ENCODE measurements at regions not wholly inside any gene's neighbourhood (a gene's known extent, or its start where the extent isn't known, plus 50 kb on each side); places are given as distances from the start of the nearest gene placed in this dataset.

- no peak for TF ChIP-seq CTCF (IDR thresholded peaks at IDR 0.05)
- Mint-ChIP-seq H3K27ac (no peak overlapping the region), H3K4me1 (no peaks in the 10 kb centered on the region), H3K9me3 (no peaks in the 10 kb centered on the region), H3K36me3 (ENCODE audit: low read depth) (no peaks in the 10 kb centered on the region), H3K27me3 (ENCODE audit: low read depth, poor library complexity) (no peaks in the 10 kb centered on the region), H3K4me3 (no peak overlapping the region)
- no peak for DNase-seq
These were observed 1092.8 kb downstream of the PCDH9 start for GRCh38 chr13:66137384-66137783.

GRCh38 chr13:66128692-66129269, 1101.4 kb downstream of the PCDH9 start:
- Mint-ChIP-seq H3K27ac (no peak overlapping the region), H3K36me3 (ENCODE audit: low read depth) (no peaks in the 10 kb centered on the region), H3K4me1 (no peaks in the 10 kb centered on the region), H3K4me3 (no peak overlapping the region), H3K9me3 (no peaks in the 10 kb centered on the region), H3K27me3 (ENCODE audit: low read depth, poor library complexity) (no peaks in the 10 kb centered on the region)
- no peak for DNase-seq
- no peak for TF ChIP-seq CTCF (IDR thresholded peaks at IDR 0.05)

- no peak for DNase-seq
- Mint-ChIP-seq H3K4me1 (no peaks in the 10 kb centered on the region), H3K4me3 (no peak overlapping the region), H3K9me3 (no peaks in the 10 kb centered on the region), H3K27me3 (ENCODE audit: low read depth, poor library complexity) (no peaks in the 10 kb centered on the region), H3K36me3 (ENCODE audit: low read depth) (no peaks in the 10 kb centered on the region), H3K27ac (no peak overlapping the region)
- TF ChIP-seq CTCF (IDR thresholded peaks at IDR 0.05): no peak
These were observed 1101.9 kb downstream of the PCDH9 start for GRCh38 chr13:66128201-66128600.

- Mint-ChIP-seq H3K27ac (no peak overlapping the region), H3K36me3 (ENCODE audit: low read depth) (no peaks in the 10 kb centered on the region), H3K27me3 (ENCODE audit: low read depth, poor library complexity) (no peaks in the 10 kb centered on the region), H3K9me3 (no peaks in the 10 kb centered on the region), H3K4me3 (no peak overlapping the region), H3K4me1 (no peaks in the 10 kb centered on the region)
- TF ChIP-seq CTCF (IDR thresholded peaks at IDR 0.05): no peak
- DNase-seq: no peak
These were observed 1112.6 kb downstream of the PCDH9 start for GRCh38 chr13:66117563-66117962.

- Mint-ChIP-seq H3K27ac (no peak overlapping the region), H3K9me3 (no peaks in the 10 kb centered on the region), H3K4me1 (no peaks in the 10 kb centered on the region), H3K36me3 (ENCODE audit: low read depth) (no peaks in the 10 kb centered on the region), H3K27me3 (ENCODE audit: low read depth, poor library complexity) (no peaks in the 10 kb centered on the region), H3K4me3 (no peak overlapping the region)
- TF ChIP-seq CTCF (IDR thresholded peaks at IDR 0.05): no peak
- no peak for DNase-seq
These were observed 1116.1 kb downstream of the PCDH9 start for GRCh38 chr13:66113882-66114526.

- H3K9me3 Mint-ChIP-seq: no peaks in the 10 kb centered on the region
- no peak overlapping the region for H3K4me3 Mint-ChIP-seq
- H3K36me3 Mint-ChIP-seq (ENCODE audit: low read depth): no peaks in the 10 kb centered on the region
- DNase-seq: no peak
- H3K4me1 Mint-ChIP-seq: no peaks in the 10 kb centered on the region
- TF ChIP-seq CTCF (IDR thresholded peaks at IDR 0.05): no peak
- H3K27ac Mint-ChIP-seq: no peak overlapping the region
- H3K27me3 Mint-ChIP-seq (ENCODE audit: low read depth, poor library complexity): no peaks in the 10 kb centered on the region
These were observed 1118.5 kb downstream of the PCDH9 start for GRCh38 chr13:66111628-66112027.
